ENCODE measurements at regions not wholly inside any gene's neighbourhood (a gene's known extent, or its start where the extent isn't known, plus 50 kb on each side); places are given as distances from the start of the nearest gene placed in this dataset.
"Not testable (repeated sequence)": the region's sequence is repeated elsewhere in the genome, so short reads cannot be mapped to it uniquely, and the experiment has no call there.

DNA sequence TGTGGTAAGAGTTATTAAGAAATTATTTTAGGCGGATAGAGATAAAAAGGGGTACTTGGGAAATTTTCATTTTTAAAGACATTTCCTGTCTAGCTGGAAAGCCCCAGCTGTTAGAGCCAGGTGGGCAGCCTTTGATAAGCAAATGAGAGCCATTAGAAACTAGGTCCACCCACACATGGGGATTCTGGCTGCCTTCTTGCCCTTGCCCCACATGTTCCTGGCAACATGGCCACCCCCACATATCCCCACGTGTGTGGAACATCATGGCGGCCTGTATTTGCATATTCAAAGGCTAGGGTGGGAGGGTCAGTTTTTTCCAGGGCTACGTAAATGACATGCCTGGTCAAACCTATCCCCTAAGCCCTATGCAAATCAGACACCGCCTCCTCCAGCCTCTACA is 1382.1 kb downstream of the AACS start:
- TF ChIP-seq, protein P1, sequence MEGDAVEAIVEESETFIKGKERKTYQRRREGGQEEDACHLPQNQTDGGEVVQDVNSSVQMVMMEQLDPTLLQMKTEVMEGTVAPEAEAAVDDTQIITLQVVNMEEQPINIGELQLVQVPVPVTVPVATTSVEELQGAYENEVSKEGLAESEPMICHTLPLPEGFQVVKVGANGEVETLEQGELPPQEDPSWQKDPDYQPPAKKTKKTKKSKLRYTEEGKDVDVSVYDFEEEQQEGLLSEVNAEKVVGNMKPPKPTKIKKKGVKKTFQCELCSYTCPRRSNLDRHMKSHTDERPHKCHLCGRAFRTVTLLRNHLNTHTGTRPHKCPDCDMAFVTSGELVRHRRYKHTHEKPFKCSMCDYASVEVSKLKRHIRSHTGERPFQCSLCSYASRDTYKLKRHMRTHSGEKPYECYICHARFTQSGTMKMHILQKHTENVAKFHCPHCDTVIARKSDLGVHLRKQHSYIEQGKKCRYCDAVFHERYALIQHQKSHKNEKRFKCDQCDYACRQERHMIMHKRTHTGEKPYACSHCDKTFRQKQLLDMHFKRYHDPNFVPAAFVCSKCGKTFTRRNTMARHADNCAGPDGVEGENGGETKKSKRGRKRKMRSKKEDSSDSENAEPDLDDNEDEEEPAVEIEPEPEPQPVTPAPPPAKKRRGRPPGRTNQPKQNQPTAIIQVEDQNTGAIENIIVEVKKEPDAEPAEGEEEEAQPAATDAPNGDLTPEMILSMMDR (IDR thresholded peaks at IDR 0.05; ENCODE audit: insufficient read depth, low read depth, low read length): no peak
- H3K4me3 ChIP-seq (ENCODE audit: low read depth, low read length): no peak overlapping the region
- H3K27me3 ChIP-seq (ENCODE audit: control insufficient read depth, insufficient read depth, low read length): no peaks in the 10 kb centered on the region; the same call in 1 of the 2 replicates
- no peak for DNase-seq (ENCODE audit: low read depth)
- H3K36me3 ChIP-seq (ENCODE audit: control insufficient read depth, insufficient read depth, low read length): no peaks in the 10 kb centered on the region
- ChIA-PET POLR2A (interaction anchor here (0.7 kb wide), 1 partner anchor 20 kb away, joined by 3 read pairs; no protein-coding TSS in a partner anchor), CTCF (no interaction called here)

DNA sequence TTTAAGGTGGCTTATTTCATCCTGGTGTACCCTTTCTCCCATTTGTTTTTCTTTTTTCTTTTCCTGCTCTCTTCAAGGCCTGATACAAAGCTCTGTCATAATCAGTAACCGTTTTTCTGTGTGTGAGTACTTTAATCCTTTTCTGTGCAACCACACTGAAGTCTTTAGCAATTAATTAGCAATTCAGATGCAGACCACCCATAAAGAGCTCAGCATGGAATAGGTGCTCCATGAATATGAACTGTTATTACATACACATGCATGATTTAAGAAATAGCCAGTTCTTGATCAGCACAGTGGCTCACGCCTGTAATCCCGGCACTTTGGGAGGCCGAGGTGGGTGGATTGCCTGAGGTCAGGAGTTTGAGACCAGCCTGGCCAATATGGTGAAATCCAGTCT is 1386.6 kb downstream of the AACS start:
- Histone ChIP-seq H3K4me3 (ENCODE audit: low read depth, low read length) (no peak overlapping the region), H3K27me3 (ENCODE audit: control insufficient read depth, insufficient read depth, low read length) (no peaks in the 10 kb centered on the region), H3K36me3 (ENCODE audit: control insufficient read depth, insufficient read depth, low read length) (no peaks in the 10 kb centered on the region)
- TF ChIP-seq, protein P1 (IDR thresholded peaks at IDR 0.05; ENCODE audit: insufficient read depth, low read depth, low read length): no peak
- POLR2A ChIA-PET: no interaction called here
- no peak for DNase-seq (ENCODE audit: low read depth)
- CTCF ChIA-PET: no interaction called here

DNA sequence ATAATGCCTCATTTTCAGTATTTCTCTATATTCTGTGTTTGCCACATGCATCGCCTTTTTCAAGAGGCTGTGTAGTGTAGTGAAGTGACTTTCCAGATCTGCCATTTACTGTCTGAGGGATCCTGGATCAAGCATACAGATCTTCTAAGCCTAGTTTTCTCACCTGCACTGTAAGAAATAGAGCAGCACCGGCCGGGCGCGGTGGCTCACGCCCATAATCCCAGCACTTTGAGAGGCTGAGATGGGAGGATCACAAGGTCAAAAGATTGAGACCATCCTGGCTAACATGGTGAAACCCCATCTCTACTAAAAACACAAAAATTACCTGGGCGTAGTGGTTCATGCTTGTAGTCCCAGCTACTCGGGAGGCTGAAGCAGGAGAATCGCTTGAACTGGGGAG is 1387.5 kb downstream of the AACS start:
- DNase-seq (ENCODE audit: low read depth); POLR2A ChIA-PET; CTCF ChIA-PET; H3K36me3 ChIP-seq (ENCODE audit: control insufficient read depth, insufficient read depth, low read length); H3K27me3 ChIP-seq (ENCODE audit: control insufficient read depth, insufficient read depth, low read length); H3K4me3 ChIP-seq (ENCODE audit: low read depth, low read length): not testable (repeated sequence)

DNA sequence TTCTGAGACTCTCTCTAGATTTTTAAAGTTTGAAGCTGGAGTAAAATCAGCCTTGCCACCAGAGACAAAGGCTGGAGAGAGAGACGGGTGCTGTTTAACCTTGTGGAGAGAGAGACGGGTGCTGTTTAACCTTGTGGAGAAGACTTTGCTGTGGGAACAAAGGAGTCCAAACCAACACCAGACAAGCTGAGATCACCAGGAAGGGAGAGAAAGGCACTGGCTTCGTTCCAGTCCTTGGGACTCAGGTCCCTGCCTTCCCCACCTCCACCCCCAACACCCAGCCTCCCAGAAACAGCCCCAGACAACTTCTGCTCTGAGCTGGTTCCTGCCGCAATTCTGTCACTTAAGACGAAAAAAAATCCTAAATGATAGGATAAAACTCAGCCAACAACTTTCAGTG is 1389.3 kb downstream of the AACS start:
- POLR2A ChIA-PET: interaction anchor here (0.6 kb wide), 1 partner anchor 9 kb away, joined by 14 read pairs; no protein-coding TSS in a partner anchor
- CTCF ChIA-PET: no interaction called here
- Histone ChIP-seq H3K27me3 (ENCODE audit: control insufficient read depth, insufficient read depth, low read length) (no peaks in the 10 kb centered on the region), H3K4me3 (ENCODE audit: low read depth, low read length) (no peak overlapping the region), H3K36me3 (ENCODE audit: control insufficient read depth, insufficient read depth, low read length) (no peaks in the 10 kb centered on the region)
- no peak for DNase-seq (ENCODE audit: low read depth)
- TF ChIP-seq, protein P1 (IDR thresholded peaks at IDR 0.05; ENCODE audit: insufficient read depth, low read depth, low read length): no peak

DNA sequence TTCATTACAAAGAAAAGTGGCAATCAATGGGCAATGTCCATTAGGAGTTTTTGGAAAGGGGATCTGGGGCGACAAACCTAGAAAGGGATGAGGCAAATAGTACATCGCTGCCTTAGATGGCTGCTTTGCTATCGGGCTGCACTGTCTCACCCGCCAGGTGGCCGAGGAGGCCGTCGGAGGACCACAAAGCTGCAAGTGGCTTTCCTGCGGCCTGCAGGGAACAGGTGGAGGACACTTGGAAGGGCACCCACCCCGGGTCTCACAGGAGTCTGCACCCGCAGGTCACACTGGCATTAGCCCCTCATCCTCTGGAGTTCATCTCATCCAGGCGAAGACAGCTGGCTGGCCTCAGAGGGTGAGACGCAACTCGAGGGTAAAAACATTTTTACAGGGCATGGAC is 1392.5 kb downstream of the AACS start:
- CTCF ChIA-PET: no interaction called here
- H3K4me3 ChIP-seq (ENCODE audit: low read depth, low read length): no peak overlapping the region
- TF ChIP-seq, protein P1 (IDR thresholded peaks at IDR 0.05; ENCODE audit: insufficient read depth, low read depth, low read length): no peak
- POLR2A ChIA-PET: no interaction called here
- DNase-seq (ENCODE audit: low read depth): no peak
- no peaks in the 10 kb centered on the region for H3K36me3 ChIP-seq (ENCODE audit: control insufficient read depth, insufficient read depth, low read length)
- H3K27me3 ChIP-seq (ENCODE audit: control insufficient read depth, insufficient read depth, low read length): no peaks in the 10 kb centered on the region

DNA sequence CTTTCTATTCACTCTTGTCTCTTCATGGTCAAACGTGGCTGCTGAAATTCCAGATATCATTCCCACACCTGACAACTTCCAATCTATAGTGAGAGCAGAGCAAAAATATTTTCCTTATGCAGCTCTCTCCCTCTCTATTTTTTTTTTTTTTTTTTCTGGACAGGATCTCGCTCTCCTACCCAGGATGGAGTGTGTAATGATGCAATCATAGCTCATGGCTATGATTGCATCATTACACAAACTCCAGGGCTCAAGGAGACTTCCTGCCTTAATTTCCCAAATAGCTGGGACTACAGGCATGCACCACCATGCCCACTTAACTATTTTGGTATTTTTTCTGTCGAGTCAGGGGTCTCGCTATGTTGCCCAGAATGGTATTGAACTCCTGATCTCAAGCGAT is 1398.9 kb downstream of the AACS start:
- Histone ChIP-seq H3K36me3 (ENCODE audit: control insufficient read depth, insufficient read depth, low read length) (no peaks in the 10 kb centered on the region), H3K4me3 (ENCODE audit: low read depth, low read length) (no peak overlapping the region), H3K27me3 (ENCODE audit: control insufficient read depth, insufficient read depth, low read length) (no peaks in the 10 kb centered on the region)
- no peak for DNase-seq (ENCODE audit: low read depth)
- ChIA-PET CTCF (no interaction called here), POLR2A (no interaction called here)
- TF ChIP-seq, protein P1 (IDR thresholded peaks at IDR 0.05; ENCODE audit: insufficient read depth, low read depth, low read length): no peak
